Endodermal cell (in vitro differentiated cells): ENCODE measurements at regions not wholly inside any gene's neighbourhood (a gene's known extent, or its start where the extent isn't known, plus 50 kb on each side); places are given as distances from the start of the nearest gene placed in this dataset.

Experiments
- DNase-seq: peaks from one replicate; pipeline ENCODE4 v3.0.0-alpha.2; 2017
- H3K27ac ChIP-seq: 2 replicates; pipeline ENCODE4 v1.5.1; 2013; ENCODE audit warnings: mild to moderate bottlenecking, low read depth, low read length, moderate library complexity
- H3K27me3 ChIP-seq: 2 replicates; pipeline ENCODE4 v1.6.1; 2013; ENCODE audit warnings: mild to moderate bottlenecking, low read length, moderate library complexity; ENCODE audit not compliant: insufficient read depth, control insufficient read depth, poor library complexity, severe bottlenecking
- H3K36me3 ChIP-seq: 2 replicates; pipeline ENCODE4 v1.7.0; 2013; ENCODE audit warnings: mild to moderate bottlenecking, low read length, moderate library complexity; ENCODE audit not compliant: control insufficient read depth, insufficient read depth
- H3K4me1 ChIP-seq: one replicate; pipeline ENCODE4 v1.7.0; 2013; ENCODE audit warnings: low read length; ENCODE audit not compliant: control insufficient read depth, insufficient read depth
- H3K4me3 ChIP-seq: 2 replicates; pipeline ENCODE4 v1.5.1; 2013; ENCODE audit warnings: mild to moderate bottlenecking, low read length, moderate library complexity
- H3K9ac ChIP-seq: 2 replicates; pipeline ENCODE4 v1.6.1; 2013; ENCODE audit warnings: mild to moderate bottlenecking, low read length, moderate library complexity; ENCODE audit not compliant: poor library complexity, severe bottlenecking; ENCODE audit errors: extremely low read depth
- H3K9me3 ChIP-seq: 2 replicates; pipeline ENCODE4 v1.6.1; 2013; ENCODE audit warnings: mild to moderate bottlenecking, low read length, moderate library complexity; ENCODE audit not compliant: control insufficient read depth
- H3K27ac Mint-ChIP-seq: 2 replicates; pipeline ENCODE4 v1.8.0; 2020; ENCODE audit warnings: mixed read lengths
- H3K27me3 Mint-ChIP-seq: 2 replicates; pipeline ENCODE4 v1.8.0; 2021; ENCODE audit warnings: mild to moderate bottlenecking, mixed read lengths; ENCODE audit not compliant: insufficient read depth
- H3K36me3 Mint-ChIP-seq: 2 replicates; pipeline ENCODE4 v1.8.0; 2020; ENCODE audit warnings: low read depth, mixed read lengths
- H3K4me1 Mint-ChIP-seq: 2 replicates; pipeline ENCODE4 v1.8.0; 2020; ENCODE audit warnings: mixed read lengths
- H3K4me3 Mint-ChIP-seq: 2 replicates; pipeline ENCODE4 v1.8.0; 2020; ENCODE audit warnings: mild to moderate bottlenecking, moderate library complexity, mixed read lengths
- H3K9me3 Mint-ChIP-seq: 2 replicates; pipeline ENCODE4 v1.8.0; 2020; ENCODE audit warnings: mild to moderate bottlenecking, mixed read lengths
- WGBS, 2 experiments: methylation state at CpG; one replicate each; pipeline versions ENCODE4 v1.1.5 to v1.1.7; 2013; ENCODE audit warnings: missing lambda C conversion rate in 2 of 2, mixed read lengths in 1 of 2; ENCODE audit not compliant: insufficient coverage in 1 of 2, insufficient read length in 1 of 2; 5-methylcytosine and 5-hydroxymethylcytosine counted together
- TF ChIP-seq, protein P1 (sequence below): fragments of 200-600 bp; sonication (generic); conservative IDR thresholded peaks from 2 replicates; pipeline ENCODE4 v1.5.0; 2021; ENCODE audit warnings: antibody characterized with exemption, mild to moderate bottlenecking

DNA sequence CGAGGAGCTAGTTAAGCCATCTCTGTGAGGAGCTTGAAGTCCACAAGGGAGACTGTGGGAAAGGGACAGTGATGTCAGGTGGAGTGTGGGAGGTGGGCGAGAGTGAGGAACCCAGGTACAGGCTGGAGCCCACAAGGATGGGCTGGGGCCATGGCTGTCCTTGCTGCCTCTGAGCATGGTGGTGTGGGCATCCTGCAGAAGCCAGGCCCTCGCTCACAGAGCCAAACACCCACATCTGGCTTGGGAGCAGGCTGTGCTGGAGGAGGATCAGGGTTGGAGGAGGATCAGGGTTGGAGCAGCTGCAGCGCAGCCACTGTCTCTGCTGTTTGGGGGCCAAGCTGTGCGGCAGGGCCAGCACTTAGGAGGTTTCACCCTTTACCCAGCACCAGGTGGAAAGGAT, 58.2 kb upstream of the ENPP7 start:
- no peaks in the 10 kb centered on the region for H3K4me1 ChIP-seq
- Mint-ChIP-seq H3K27ac (no peak overlapping the region), H3K36me3 (no peaks in the 10 kb centered on the region), H3K9me3 (peaks cover 17% of the 10 kb centered on the region), H3K27me3 (peaks cover 11% of the 10 kb centered on the region), H3K4me1 (no peaks in the 10 kb centered on the region), H3K4me3 (no peak overlapping the region)
- H3K4me3 ChIP-seq, result no peak overlapping the region
- no peak for DNase-seq
- H3K9me3 ChIP-seq, result peaks cover 13% of the 10 kb centered on the region
- H3K36me3 ChIP-seq, result no peaks in the 10 kb centered on the region
- H3K27ac ChIP-seq, result no peak overlapping the region
- H3K27me3 ChIP-seq, result no peaks in the 10 kb centered on the region
- TF ChIP-seq, protein P1, sequence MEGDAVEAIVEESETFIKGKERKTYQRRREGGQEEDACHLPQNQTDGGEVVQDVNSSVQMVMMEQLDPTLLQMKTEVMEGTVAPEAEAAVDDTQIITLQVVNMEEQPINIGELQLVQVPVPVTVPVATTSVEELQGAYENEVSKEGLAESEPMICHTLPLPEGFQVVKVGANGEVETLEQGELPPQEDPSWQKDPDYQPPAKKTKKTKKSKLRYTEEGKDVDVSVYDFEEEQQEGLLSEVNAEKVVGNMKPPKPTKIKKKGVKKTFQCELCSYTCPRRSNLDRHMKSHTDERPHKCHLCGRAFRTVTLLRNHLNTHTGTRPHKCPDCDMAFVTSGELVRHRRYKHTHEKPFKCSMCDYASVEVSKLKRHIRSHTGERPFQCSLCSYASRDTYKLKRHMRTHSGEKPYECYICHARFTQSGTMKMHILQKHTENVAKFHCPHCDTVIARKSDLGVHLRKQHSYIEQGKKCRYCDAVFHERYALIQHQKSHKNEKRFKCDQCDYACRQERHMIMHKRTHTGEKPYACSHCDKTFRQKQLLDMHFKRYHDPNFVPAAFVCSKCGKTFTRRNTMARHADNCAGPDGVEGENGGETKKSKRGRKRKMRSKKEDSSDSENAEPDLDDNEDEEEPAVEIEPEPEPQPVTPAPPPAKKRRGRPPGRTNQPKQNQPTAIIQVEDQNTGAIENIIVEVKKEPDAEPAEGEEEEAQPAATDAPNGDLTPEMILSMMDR, result no peak
- no peak overlapping the region for H3K9ac ChIP-seq
- WGBS, 2 experiments, result 85 to 95% methylated on average over 3 to 5 of the region's 5 CpGs

- 74 to 83% methylated on average over 5 to 12 of the region's 13 CpGs for WGBS, 2 experiments
- Mint-ChIP-seq H3K4me1 (no peaks in the 10 kb centered on the region), H3K27me3 (peaks cover 11% of the 10 kb centered on the region), H3K27ac (no peak overlapping the region), H3K36me3 (no peaks in the 10 kb centered on the region), H3K4me3 (no peak overlapping the region), H3K9me3 (peaks cover 17% of the 10 kb centered on the region)
- TF ChIP-seq, protein P1, result peak; percentile 41
- no peaks in the 10 kb centered on the region for H3K36me3 ChIP-seq
- peak overlapping the region; percentile 57 for H3K27ac ChIP-seq
- H3K9ac ChIP-seq, result no peak overlapping the region
- H3K4me3 ChIP-seq, result no peak overlapping the region
- H3K9me3 ChIP-seq, result peaks cover 13% of the 10 kb centered on the region
- no peaks in the 10 kb centered on the region for H3K4me1 ChIP-seq
- no peaks in the 10 kb centered on the region for H3K27me3 ChIP-seq
- no peak for DNase-seq
Measured at GRCh38 chr17:79671085-79671694, 59.6 kb upstream of the ENPP7 start.

GRCh38 chr17:79670537-79671084, 59.8 kb upstream of the RBFOX3 start:
- peaks cover 13% of the 10 kb centered on the region for H3K27me3 Mint-ChIP-seq
- no peaks in the 10 kb centered on the region for H3K4me1 ChIP-seq
- H3K4me3 ChIP-seq, result no peak overlapping the region
- H3K36me3 ChIP-seq, result no peaks in the 10 kb centered on the region
- no peak overlapping the region for H3K9ac ChIP-seq
- no peak for DNase-seq
- WGBS, 2 experiments, result 79 to 85% methylated on average over 8 to 15 of the region's 15 CpGs
- no peaks in the 10 kb centered on the region for H3K27me3 ChIP-seq
- no peak overlapping the region for H3K27ac Mint-ChIP-seq
- no peak overlapping the region for H3K4me3 Mint-ChIP-seq
- no peaks in the 10 kb centered on the region for H3K4me1 Mint-ChIP-seq
- H3K36me3 Mint-ChIP-seq, result no peaks in the 10 kb centered on the region
- peaks cover 17% of the 10 kb centered on the region for H3K9me3 Mint-ChIP-seq
- TF ChIP-seq, protein P1, result no peak
- peaks cover 13% of the 10 kb centered on the region for H3K9me3 ChIP-seq
- H3K27ac ChIP-seq, result peak overlapping the region; percentile 57
